Right ventricle myocardium superior (tissue), 1 donor: ENCODE measurements at regions not wholly inside any gene's neighbourhood (a gene's known extent, or its start where the extent isn't known, plus 50 kb on each side); places are given as distances from the start of the nearest gene placed in this dataset.

Experiments used
- ATAC-seq: fragments of 200-7000 bp; cut with Tn5 transposase; one replicate; pipeline ENCODE4 v1.9.1; 2020; ENCODE audit warnings: mild to moderate bottlenecking; ENCODE audit not compliant: poor library complexity
- DNase-seq: peaks from one replicate; pipeline ENCODE4 v3.0.0-alpha.2; 2020
- intact Hi-C: fragments of 100-400 bp; cut with DNase I; formaldehyde crosslinking; loops from one replicate; pipeline ENCODE4 v1.11.2; 2022
- donor health status: DM: no; HTN: yes; CAD: no; lungs with severe emphysema.

GRCh38 chr6:112560651-112561050 lies 213.5 kb downstream of the RFPL4B start:
- intact Hi-C loops = no loop called here
- no peak for ATAC-seq
- no peak for DNase-seq

- ATAC-seq (peak; percentile 65), DNase-seq (no peak)
- intact Hi-C loops = no loop called here
These were observed 215.4 kb downstream of the RFPL4B start for GRCh38 chr6:112562301-112563231.

GRCh38 chr6:112563368-112563767 lies 216.2 kb downstream of the RFPL4B start:
- intact Hi-C loops = no loop called here
- no peak for DNase-seq
- no peak for ATAC-seq

- intact Hi-C loops = no loop called here
- ATAC-seq (no peak), DNase-seq (no peak)
These were observed 220.9 kb downstream of the RFPL4B start for GRCh38 chr6:112568066-112568465.

- ATAC-seq (peak; percentile 62), DNase-seq (peak; percentile 42)
- intact Hi-C loops = no loop called here
These were observed 224.5 kb downstream of the RFPL4B start for GRCh38 chr6:112571488-112572270.

- ATAC-seq (no peak), DNase-seq (no peak)
- intact Hi-C loops = no loop called here
These were observed 227.1 kb downstream of the RFPL4B start for GRCh38 chr6:112574190-112574589.

- ATAC-seq (no peak), DNase-seq (no peak)
- intact Hi-C loops = no loop called here
These were observed 228.2 kb downstream of the RFPL4B start for GRCh38 chr6:112575309-112575834.

GRCh38 chr6:112576423-112576822 lies 229.3 kb downstream of the RFPL4B start:
- intact Hi-C loops = no loop called here
- DNase-seq = no peak
- ATAC-seq = no peak

- intact Hi-C loops = no loop called here
- ATAC-seq (no peak), DNase-seq (no peak)
These were observed 232.5 kb downstream of the RFPL4B start for GRCh38 chr6:112579601-112580000.

GRCh38 chr6:112581015-112581414 lies 233.9 kb downstream of the RFPL4B start:
- ATAC-seq (no peak), DNase-seq (no peak)
- intact Hi-C loops = no loop called here

- DNase-seq (no peak), ATAC-seq (no peak)
- intact Hi-C loops = no loop called here
These were observed 243.2 kb downstream of the RFPL4B start for GRCh38 chr6:112590326-112590725.

- intact Hi-C loops = no loop called here
- ATAC-seq (no peak), DNase-seq (no peak)
These were observed 244.2 kb downstream of the RFPL4B start for GRCh38 chr6:112591329-112591728.

GRCh38 chr6:112592159-112592558 lies 245.0 kb downstream of the RFPL4B start:
- ATAC-seq (no peak), DNase-seq (no peak)
- intact Hi-C loops = no loop called here

GRCh38 chr6:112594886-112595594 lies 247.9 kb downstream of the RFPL4B start:
- ATAC-seq (no peak), DNase-seq (no peak)
- intact Hi-C loops = no loop called here

GRCh38 chr6:112595841-112596240 lies 248.7 kb downstream of the RFPL4B start:
- DNase-seq (no peak), ATAC-seq (no peak)
- intact Hi-C loops = no loop called here

- DNase-seq = no peak
- intact Hi-C loops = no loop called here
- no peak for ATAC-seq
These were observed 250.0 kb downstream of the RFPL4B start for GRCh38 chr6:112597176-112597575.

- intact Hi-C loops = no loop called here
These were observed 253.0 kb downstream of the RFPL4B start for GRCh38 chr6:112600168-112600567.

GRCh38 chr6:112603726-112604125 lies 256.6 kb downstream of the RFPL4B start:
- DNase-seq (no peak), ATAC-seq (no peak)
- intact Hi-C loops = no loop called here

More at GRCh38 chr6:112600168-112600567, 253.0 kb downstream of the RFPL4B start:
- DNase-seq (no peak), ATAC-seq (no peak)
